OCI-LY7 (cell line): ENCODE measurements at regions not wholly inside any gene's neighbourhood (a gene's known extent, or its start where the extent isn't known, plus 50 kb on each side); places are given as distances from the start of the nearest gene placed in this dataset.
A peak's percentile ranks its signal among the peaks of the same experiment; 100 is the strongest.

ENCODE experiments used
- BruUV-seq: library from RNA; stranded (reverse); fragments of 400-500 nt; replicated peaks from 2 replicates; lab custom pipeline; 2021; lab: Mats Ljungman, UMichigan
- CTCF ChIA-PET: fragments of 300-600 bp; sonication (Branson Sonifier 250); formaldehyde crosslinking; loops from one replicate; lab custom pipeline; 2022; ENCODE audit warnings: antibody characterized with exemption; ENCODE audit not compliant: unreplicated experiment; lab: Charles Lee
- POLR2A ChIA-PET: fragments of 300-600 bp; sonication (Branson Sonifier 250); formaldehyde crosslinking; loops from one replicate; lab custom pipeline; 2022; ENCODE audit warnings: antibody characterized with exemption; lab: Charles Lee
- DNase-seq: peaks from one replicate; pipeline ENCODE4 v3.0.0-alpha.2; 2015; ENCODE audit warnings: low spot score
- H2AFZ ChIP-seq: fragments of 200-600 bp; sonication (generic), shearing (Covaris generic); 2 replicates; pipeline ENCODE4 v1.6.1; 2014; ENCODE audit warnings: mild to moderate bottlenecking, antibody characterized with exemption, low read length, moderate library complexity
- H3K27ac ChIP-seq: fragments of 200-600 bp; sonication (generic); 2 replicates; pipeline ENCODE4 v1.5.1; 2014; ENCODE audit warnings: mixed run types, low read depth, mild to moderate bottlenecking, moderate library complexity, low read length, inconsistent platforms; ENCODE audit not compliant: poor library complexity, severe bottlenecking
- H3K36me3 ChIP-seq: fragments of 200-600 bp; sonication (generic); 2 replicates; pipeline ENCODE4 v1.6.1; 2014; ENCODE audit warnings: mild to moderate bottlenecking, antibody characterized with exemption, low read length, moderate library complexity, mixed read lengths; ENCODE audit not compliant: insufficient read depth
- H3K4me1 ChIP-seq: fragments of 200-600 bp; sonication (generic); 2 replicates; pipeline ENCODE4 v1.5.1; 2014; ENCODE audit warnings: mild to moderate bottlenecking, low read length; ENCODE audit not compliant: insufficient read depth, poor library complexity, severe bottlenecking
- H3K4me2 ChIP-seq: fragments of 200-600 bp; sonication (generic); 2 replicates; pipeline ENCODE4 v1.6.1; 2014; ENCODE audit warnings: mild to moderate bottlenecking, low read length
- H3K4me3 ChIP-seq: fragments of 200-600 bp; sonication (generic); 2 replicates; pipeline ENCODE4 v1.5.1; 2014; ENCODE audit warnings: mild to moderate bottlenecking, low read depth, low read length; ENCODE audit not compliant: poor library complexity, severe bottlenecking
- H3K79me2 ChIP-seq: fragments of 200-600 bp; sonication (generic); 2 replicates; pipeline ENCODE4 v1.6.1; 2016; ENCODE audit warnings: low read depth, mild to moderate bottlenecking, low read length, moderate library complexity, mixed read lengths; ENCODE audit not compliant: insufficient read depth
- H3K9me2 ChIP-seq: fragments of 200-600 bp; sonication (generic); 2 replicates; pipeline ENCODE4 v1.6.1; 2016; ENCODE audit warnings: mild to moderate bottlenecking, low read length, mixed read lengths; ENCODE audit not compliant: insufficient read depth
- H3K9me3 ChIP-seq: fragments of 200-600 bp; sonication (generic); 2 replicates; pipeline ENCODE4 v1.6.1; 2014; ENCODE audit warnings: mild to moderate bottlenecking, mixed run types, low read length, mixed read lengths
- H4K20me1 ChIP-seq: fragments of 200-600 bp; sonication (generic); 2 replicates; pipeline ENCODE4 v1.6.1; 2014; ENCODE audit warnings: mild to moderate bottlenecking, antibody characterized with exemption, low read length, moderate library complexity, mixed read lengths; ENCODE audit not compliant: insufficient read depth
- CTCF ChIP-seq: fragments of 200-600 bp; sonication (generic); conservative IDR thresholded peaks from 2 replicates; pipeline ENCODE4 v1.5.1; 2014; ENCODE audit warnings: mild to moderate bottlenecking, antibody characterized with exemption, low read length, moderate library complexity, mixed read lengths
- EZH2phosphoT487 ChIP-seq: fragments of 200-600 bp; sonication (generic); IDR thresholded peaks from 2 replicates; pipeline ENCODE4 v1.6.1; 2018; ENCODE audit warnings: low read depth, borderline replicate concordance, mild to moderate bottlenecking, mixed run types, antibody characterized with exemption, low read length, moderate library complexity, mixed read lengths
- intact Hi-C: fragments of 100-400 bp; cut with micrococcal nuclease; formaldehyde crosslinking; loops from one replicate; pipeline ENCODE4 v1.10.0; 2022; ENCODE audit not compliant: unreplicated experiment

- Histone ChIP-seq H2AFZ (no peak overlapping the region), H3K27ac (no peak overlapping the region), H3K4me2 (0 out of 2 replicates have a peak overlapping the region, but pooled peaks have one; percentile 18), H3K79me2 (no peaks in the 10 kb centered on the region), H3K4me3 (no peak overlapping the region), H3K9me3 (peaks cover 16% of the 10 kb centered on the region; the same call in 1 of the 2 replicates), H3K36me3 (no peaks in the 10 kb centered on the region), H3K4me1 (peaks cover 76% of the 10 kb centered on the region), H4K20me1 (no peaks in the 10 kb centered on the region), H3K9me2 (no peaks in the 10 kb centered on the region)
- TF ChIP-seq EZH2phosphoT487, result no peak
- no peak for TF ChIP-seq CTCF
- no peak for DNase-seq
- intact Hi-C loops, result no loop called here
- ChIA-PET POLR2A (interaction anchor here (0.6 to 2.8 kb wide), 5 partner anchors 11 to 653 kb away, joined by 3 to 12 read pairs (median 5); no protein-coding TSS in a partner anchor), CTCF (no interaction called here)
- BruUV-seq, result no TSS peak
These were observed 186.8 kb upstream of the DLGAP1 start for GRCh38 chr18:4641771-4642368.

GRCh38 chr18:4640349-4641012 is 185.4 kb upstream of the DLGAP1 start:
- Histone ChIP-seq H3K79me2 (no peaks in the 10 kb centered on the region), H2AFZ (peak overlapping the region; percentile 94; the same call in 1 of the 2 replicates), H3K9me2 (no peaks in the 10 kb centered on the region), H3K9me3 (peaks cover 23% of the 10 kb centered on the region; the same call in 1 of the 2 replicates), H3K4me1 (peaks cover 86% of the 10 kb centered on the region), H3K4me3 (peak overlapping the region; percentile 46), H4K20me1 (no peaks in the 10 kb centered on the region), H3K27ac (peak overlapping the region; percentile 93), H3K36me3 (no peaks in the 10 kb centered on the region), H3K4me2 (peak overlapping the region; percentile 77)
- ChIA-PET CTCF (interaction anchor here (0.6 kb wide), 1 partner anchor 647 kb away, joined by 3 read pairs; no protein-coding TSS in a partner anchor), POLR2A (interaction anchor here (0.6 to 2.8 kb wide), 10 partner anchors 10 to 1712 kb away, joined by 3 to 12 read pairs (median 4); no protein-coding TSS in a partner anchor)
- BruUV-seq, result no TSS peak
- no peak for TF ChIP-seq CTCF
- TF ChIP-seq EZH2phosphoT487, result no peak
- intact Hi-C loops, result no loop called here
- DNase-seq, result peak; percentile 76
